HG03378 (cell line): ENCODE measurements at regions not wholly inside any gene's neighbourhood (a gene's known extent, or its start where the extent isn't known, plus 50 kb on each side); places are given as distances from the start of the nearest gene placed in this dataset.
A peak's percentile ranks its signal among the peaks of the same experiment; 100 is the strongest.

Source experiments
- ATAC-seq: cut with Tn5 transposase; IDR thresholded peaks from one replicate; pipeline ENCODE4 v1.9.1; 2021; ENCODE audit warnings: mild to moderate bottlenecking, moderate library complexity; ENCODE audit not compliant: unreplicated experiment

DNA sequence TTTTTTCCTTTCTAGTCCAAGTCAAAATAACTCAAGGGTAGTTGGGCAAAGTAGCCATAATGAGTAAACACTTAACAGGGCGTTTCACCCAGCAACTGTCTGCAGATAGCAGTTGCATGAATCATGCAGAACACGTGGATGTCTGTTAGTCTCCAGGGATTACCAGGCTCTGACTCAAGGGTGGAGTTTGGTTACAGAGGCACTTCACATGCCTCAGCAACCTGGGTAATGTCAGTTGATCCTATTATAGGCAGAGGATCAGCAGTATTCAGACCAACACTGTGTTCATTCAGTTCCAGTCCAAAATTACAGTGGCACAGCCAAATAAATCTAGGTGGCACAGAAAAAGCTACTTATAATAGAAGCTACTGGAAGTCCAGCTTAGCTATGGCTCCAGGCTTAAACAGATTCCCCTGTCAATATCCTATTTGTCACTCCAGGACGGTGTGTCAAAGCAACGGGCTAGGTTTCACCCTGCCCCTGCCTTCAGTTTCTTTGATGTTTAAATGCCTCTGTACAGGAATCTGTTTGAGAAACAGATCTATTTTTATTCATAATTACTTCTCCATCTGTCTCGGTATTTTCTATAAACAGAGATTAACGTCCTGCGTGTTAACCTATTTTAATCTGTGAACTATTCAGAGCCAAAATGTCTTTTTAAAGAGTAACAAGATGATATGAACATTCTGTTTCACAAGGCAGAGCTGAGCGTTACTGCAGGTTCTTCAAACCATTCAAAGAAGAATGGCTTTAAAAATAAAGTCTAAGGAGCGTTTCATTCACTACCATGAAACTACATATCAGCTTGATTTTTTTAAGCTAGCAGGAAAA lies 162.6 kb upstream of the AKR1E2 start:
- ATAC-seq, result peak; percentile 98

DNA sequence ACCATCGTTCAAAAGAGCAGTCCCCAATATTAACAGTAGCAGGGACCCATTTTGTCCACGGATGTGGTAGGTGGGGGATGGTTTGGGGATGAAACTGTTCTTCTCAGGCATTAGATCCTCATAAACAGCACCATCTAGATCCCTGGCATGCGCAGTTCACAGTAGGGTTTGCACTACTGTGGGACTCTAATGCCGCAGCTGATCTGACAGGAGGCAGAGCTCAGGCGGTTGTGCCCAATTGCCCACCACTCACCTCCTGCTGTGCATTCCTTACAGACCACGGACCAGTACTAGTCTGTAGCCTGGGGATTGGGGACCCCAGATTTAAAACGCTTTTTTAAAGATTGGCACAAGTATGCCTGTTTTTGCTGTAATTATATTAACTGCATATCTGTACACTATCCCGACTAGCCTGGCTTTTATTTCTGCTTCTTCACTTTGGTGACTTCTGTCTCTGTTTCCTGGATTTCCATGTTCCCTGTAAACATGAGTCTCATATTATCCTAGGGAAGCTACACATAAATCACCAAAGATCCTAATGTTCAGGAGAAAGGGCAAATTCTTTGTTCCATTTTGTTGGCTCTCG lies 163.3 kb upstream of the AKR1E2 start:
- ATAC-seq, result no peak

DNA sequence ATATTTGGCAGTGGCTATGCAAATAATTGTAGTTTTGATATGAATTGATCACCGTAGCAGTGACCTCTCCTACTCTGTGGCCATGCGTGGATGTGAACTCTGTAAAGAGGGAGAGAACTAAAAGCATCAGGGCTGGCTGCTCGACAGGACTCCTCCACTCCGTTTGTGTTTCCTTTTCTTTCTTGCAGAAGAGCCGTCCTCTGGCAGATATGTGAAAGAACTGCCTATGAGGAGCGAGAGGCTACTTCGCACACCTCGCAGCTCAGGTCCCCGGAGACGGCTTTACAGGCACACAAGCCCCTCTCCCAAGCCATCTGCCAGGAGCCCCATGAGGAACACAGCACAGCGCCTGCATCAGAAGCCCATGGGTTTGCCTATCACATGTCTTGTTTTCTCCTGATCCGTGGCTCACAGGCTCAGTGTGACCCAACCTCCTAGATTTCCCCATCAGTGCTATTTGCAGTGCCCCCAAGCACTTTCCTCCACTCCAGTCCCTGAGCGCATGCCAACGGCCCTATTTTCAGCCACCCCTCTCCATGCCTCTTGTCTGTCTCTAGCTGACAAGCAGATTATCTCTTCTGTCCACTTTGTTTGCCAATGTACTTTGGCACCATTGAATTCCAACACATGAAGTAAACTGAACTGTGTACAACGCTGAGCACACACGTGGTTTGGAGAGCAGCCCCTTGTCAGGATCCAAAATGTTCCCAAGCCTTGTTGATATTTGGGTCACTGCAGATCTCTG lies 164.3 kb upstream of the AKR1E2 start:
- ATAC-seq, result no peak

DNA sequence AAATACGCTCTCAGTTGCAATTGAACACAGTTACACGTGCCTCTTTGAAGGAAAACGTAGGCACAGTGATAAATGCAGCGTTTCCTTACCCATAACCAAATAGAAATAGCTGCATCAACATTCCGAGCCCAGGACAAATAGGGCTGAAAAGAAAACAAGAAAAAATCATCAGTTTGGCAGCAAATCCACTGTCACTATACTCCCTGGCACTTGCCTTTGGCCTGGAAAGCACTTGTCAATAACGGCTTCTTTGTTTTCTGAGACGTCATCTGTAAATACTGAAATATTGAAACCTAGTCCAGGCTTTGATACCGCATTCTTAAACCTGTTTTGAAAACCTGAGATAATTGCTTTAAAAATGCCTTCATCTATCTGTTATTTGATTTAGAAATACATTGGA lies 167.2 kb upstream of the AKR1E2 start:
- ATAC-seq, result no peak

- no peak for ATAC-seq
Measured at GRCh38 chr10:4656576-4657194, 169.3 kb upstream of the AKR1E2 start.

GRCh38 chr10:4655879-4656278 lies 170.1 kb upstream of the AKR1E2 start:
- ATAC-seq, result no peak

DNA sequence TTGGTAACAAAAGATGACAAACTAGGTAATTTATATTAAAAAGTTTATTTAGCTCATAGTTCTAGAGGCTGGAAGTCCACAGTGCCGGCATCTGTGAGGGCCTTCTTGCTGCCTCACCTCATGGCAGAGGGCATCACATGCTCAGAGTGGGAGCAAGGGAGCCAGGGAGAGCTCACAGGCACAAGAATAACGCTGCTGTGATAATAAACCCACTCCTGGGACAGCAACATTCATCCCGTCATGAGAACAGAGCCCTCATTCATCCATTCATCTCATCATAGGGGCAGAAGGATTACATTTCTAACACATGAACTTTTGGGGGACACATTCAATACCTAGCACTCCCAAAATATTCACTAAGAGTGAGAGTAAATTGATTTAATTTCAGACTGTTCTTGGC lies 170.6 kb upstream of the AKR1E2 start:
- no peak for ATAC-seq

GRCh38 chr10:4654496-4654895 lies 171.5 kb upstream of the AKR1E2 start:
- no peak for ATAC-seq

DNA sequence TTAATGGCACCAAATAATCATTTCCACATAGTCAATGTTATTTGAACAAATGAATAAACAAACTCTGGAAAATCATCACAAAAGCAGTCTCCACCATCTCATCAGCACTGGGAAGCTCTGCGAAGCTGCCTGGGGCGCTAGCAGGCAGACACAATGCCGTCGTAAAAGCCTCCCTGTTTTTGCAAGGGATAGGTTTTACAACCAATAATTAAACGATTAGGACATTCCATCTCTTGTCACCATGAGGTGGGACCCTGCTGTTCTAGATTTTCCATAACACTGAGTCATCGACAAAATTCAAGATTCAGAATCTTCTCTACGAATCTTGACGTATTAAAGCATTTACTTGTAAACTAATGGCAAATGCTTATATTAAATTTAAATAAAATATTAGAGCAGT lies 172.8 kb upstream of the AKR1E2 start:
- ATAC-seq, result no peak

DNA sequence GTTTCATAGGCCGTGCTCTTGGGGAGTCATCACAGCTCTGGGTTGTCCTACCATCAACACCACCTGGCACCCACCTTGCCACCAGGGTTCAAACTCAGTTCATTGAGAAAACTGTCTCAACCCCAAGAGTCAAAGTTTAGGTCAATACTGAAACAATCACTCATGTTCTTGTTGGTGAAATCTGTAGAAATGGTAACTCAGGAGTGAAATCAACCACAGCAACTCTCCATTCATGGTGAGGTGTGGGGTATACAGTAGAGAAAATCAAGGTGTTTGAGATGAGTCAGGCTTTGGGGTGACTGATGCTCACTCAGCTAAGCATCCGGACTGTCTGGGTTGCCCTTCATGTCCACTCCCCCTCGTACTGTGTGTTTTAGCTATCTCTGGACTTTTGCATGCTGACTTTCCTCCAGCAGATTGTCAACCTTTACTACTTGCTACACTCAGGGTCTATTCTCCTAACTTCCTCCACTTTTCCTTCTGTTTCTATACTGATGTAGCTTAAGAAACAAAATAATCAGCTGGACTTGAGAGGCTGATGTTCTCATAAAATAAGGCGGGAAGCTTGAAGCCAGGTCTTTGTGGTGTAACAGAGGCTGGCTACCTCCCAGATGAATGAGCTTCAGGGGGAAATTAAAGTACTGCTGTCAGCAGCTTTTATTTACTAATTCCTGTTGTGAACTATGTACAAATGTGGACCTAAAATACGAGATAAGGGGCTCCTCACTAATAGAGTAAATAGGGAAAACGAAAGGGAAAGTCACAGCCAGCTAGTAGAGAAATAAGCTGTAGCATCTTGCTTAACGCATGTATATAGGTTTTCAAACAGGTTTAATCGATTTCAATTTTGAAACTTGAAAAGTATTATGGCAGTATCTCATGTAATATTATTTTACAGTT lies 173.6 kb upstream of the AKR1E2 start:
- peak; percentile 51 for ATAC-seq

DNA sequence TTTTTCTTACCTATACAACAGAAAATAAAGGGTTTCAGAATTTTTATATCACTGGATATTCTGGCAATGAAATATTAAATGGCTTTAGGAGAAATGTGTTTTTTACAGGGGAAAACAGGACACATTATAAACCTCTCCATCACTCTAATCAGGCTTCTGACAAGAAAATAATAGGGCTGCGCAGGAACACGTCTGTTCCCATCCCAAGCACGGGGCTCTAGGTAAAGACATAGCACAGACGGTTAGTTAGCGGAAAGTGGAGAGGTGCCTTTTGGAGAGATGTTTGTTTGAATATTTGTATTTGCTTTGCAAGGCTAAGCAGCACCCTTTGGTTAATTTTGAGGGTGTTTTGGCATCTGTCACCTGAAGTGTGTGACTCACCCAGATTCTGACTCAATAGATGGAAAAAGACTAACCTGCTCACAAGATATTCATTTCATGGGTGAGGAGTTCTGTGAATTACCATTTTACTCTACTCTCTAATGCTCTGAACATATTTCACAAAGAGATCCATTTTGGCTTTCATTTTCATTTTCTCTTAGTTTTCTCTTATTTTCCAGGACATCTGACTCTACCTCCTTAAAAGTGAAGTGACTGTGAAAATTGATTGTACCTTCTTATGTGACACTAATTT lies 174.5 kb upstream of the AKR1E2 start:
- no peak for ATAC-seq

DNA sequence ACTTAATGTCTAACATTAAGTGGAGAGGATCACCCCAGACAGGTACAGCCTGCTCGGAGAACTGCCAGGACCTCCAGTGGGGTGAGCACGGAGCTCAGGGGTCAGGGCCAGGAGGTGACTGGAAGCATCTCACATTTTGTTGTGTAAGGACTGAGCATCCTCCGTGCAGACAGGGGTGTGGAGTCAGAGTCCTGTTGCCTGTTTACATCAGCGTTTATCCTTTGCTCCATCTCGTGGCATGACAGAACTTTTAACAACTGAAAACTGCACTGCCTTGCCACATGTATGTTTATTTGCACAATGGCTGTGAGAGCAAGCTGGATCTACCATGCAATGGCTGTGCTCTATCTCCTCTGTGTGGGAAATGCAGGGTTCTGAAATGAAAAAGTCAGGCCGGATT lies 175.4 kb upstream of the AKR1E2 start:
- ATAC-seq, result no peak

- no peak for ATAC-seq
Measured at GRCh38 chr10:4649886-4650508, 176.0 kb upstream of the AKR1E2 start.

- no peak for ATAC-seq
Measured at GRCh38 chr10:4649471-4649870, 176.5 kb upstream of the AKR1E2 start.

DNA sequence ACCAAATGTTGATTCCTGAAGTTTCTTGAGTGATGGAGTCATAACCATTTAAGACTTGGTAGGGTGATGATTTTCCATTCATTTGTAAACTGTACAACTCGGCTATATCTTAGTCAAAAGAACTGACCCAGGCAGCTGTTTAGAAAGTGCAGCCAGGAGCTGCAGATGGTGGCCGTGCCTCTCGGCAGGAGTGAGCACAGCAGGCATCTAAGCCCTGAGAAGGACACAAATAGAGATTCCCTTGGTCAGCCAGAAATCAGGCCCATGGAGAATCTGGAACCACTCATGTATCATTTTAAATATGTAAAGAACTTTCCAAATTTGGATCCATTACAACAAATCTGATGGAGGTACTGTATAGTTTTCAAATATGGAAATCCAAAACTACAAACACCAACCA lies 177.0 kb upstream of the AKR1E2 start:
- no peak for ATAC-seq

DNA sequence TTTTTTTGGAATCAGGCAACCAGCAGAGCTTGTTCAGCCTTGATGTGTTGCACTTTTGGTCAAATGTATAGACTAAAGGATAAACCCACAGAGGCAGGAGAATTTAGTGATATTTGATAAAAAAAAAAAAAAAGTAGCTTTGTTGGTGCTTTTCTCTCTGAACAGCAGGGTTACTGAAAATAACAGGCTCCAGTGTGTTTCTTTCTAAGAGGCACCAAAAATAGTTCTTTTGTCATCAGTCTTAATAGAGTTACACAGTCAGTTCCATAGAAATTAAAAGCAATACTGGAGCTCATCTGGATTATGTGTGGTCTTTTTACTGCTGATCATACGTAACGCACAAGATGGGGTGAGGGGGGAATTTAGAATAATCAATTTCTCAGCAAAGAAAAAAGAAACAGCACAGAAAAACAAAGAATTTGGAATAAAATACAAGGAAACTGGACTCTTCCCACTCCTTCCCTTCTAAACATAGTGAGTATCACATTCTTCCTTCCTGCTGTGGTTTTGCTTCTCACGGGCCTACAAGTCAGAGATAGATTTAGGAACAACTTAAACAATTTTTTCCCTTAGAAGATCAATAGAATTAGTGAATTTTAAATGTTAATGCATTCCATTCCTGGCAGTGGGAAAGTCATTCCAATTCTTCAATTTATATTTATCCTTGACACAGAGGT lies 178.8 kb upstream of the AKR1E2 start:
- no peak for ATAC-seq

DNA sequence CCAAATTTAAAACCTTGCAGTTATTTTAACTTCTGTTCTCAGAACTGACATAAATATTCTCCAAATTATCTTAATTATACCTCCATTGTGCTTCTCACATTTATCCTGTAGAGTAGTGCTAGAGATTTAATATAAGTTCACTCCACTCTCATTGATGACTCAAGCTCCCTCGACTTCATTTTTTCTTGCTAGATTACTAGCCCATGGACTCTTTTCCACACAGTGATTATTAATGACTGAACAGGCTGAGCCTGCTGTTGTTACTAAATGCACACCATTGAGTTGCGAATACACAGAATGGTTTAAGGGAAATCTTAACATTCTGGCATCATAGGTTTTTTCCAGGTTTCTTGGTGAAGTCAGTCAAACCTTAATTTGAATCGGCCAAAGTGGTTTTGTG lies 179.5 kb upstream of the AKR1E2 start:
- no peak for ATAC-seq

GRCh38 chr10:4645836-4646235 lies 180.2 kb upstream of the AKR1E2 start:
- no peak for ATAC-seq

DNA sequence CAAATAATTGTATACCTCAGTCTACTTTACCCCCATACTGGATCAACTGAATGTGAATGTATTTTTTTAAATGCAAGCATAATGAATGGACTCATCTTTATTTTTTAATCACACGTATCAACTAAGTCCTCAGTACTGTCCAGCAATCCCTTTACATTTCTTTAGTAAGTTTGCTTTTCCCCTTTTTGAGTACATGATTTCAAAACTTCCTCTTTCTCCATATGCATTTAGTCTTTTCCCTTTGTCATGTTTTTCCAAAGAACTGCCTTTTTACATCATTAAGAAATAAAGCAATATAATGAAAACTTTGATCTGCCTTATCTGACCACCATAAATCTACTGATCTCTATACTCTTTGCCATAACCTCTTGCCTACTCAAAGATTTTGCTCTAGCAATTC lies 182.5 kb upstream of the AKR1E2 start:
- ATAC-seq, result no peak
